ENCODE measurements at regions not wholly inside any gene's neighbourhood (a gene's known extent, or its start where the extent isn't known, plus 50 kb on each side); places are given as distances from the start of the nearest gene placed in this dataset.
A peak's percentile ranks its signal among the peaks of the same experiment; 100 is the strongest.

DNA sequence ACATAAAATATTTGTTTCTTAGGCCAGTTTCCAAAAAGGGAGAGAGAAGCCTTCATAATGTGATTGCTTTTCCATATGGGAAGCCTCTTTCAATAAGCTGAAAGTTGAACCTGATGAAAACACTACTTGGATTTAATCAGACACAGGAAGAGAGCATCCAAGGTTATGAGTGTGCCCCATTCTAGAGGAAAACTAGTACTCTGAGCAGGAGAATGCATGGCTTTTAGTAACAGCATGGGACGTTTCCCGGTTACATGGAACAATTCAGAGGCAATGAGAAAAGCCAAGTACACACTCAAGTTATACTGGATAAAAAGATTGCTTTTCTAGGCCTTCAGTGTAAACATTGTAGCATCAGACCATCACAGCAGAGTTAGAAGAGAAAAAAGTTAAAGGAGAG is 315.8 kb downstream of the ZNF516 start:
- DNase-seq, result no peak

DNA sequence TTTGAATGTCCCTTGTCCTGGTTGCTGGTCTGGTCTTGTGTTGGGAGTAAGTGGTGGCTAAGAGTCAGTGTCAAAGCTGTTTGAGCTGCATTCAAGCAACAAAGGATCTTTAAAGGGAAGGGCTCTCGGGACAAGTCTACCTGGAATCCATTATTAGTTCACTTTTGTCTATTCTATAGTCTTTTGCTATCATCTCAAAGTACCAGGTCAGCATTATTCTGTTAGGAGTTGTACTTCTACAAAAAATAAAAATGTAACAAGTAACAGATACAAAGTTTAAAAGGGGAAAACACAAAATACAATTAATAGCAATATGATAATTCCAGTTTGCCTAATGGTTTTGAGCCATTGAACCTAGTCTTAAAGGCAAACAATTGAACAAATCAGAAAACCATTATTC is 317.9 kb downstream of the ZNF516 start:
- no peak for DNase-seq

DNA sequence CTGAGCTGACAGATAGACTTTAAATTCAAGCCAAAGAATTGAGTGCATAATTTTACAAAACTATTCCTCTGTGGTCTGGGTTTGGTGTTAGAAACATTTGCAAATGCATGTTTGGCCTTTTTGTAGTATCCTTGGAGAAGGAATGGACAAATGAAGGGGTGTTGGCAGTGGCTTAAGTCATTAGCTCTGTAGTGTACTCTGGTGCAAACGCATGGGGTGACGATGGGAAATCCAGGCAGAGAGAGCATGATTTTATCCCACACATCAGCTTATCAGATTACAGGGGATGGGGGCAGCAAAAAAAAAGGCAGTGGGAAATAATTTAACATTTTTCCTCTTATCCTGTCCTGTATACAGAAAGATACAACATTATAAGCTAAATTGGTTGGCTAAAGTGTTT is 320.6 kb downstream of the ZNF516 start:
- DNase-seq, result no peak

DNA sequence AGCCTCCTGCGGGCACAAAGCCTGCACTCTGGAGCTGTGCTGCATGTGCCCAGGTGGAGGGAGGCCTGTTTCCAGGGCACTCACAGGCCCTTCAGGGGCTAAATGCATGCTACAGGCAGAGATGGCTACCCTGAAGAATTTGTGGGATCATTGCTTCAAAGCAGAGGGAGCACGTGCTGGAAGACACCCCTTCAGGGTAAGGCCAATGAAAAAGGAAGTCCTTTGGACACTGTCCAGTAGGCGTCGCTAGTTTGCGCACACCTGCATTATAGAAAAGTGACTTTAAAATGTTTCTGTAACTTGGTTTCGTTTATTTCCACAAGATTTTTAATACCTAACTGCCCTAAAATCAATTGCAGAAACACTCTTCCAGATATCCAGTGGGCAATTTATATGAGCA is 325.3 kb downstream of the ZNF516 start:
- DNase-seq, result peak; percentile 36

DNA sequence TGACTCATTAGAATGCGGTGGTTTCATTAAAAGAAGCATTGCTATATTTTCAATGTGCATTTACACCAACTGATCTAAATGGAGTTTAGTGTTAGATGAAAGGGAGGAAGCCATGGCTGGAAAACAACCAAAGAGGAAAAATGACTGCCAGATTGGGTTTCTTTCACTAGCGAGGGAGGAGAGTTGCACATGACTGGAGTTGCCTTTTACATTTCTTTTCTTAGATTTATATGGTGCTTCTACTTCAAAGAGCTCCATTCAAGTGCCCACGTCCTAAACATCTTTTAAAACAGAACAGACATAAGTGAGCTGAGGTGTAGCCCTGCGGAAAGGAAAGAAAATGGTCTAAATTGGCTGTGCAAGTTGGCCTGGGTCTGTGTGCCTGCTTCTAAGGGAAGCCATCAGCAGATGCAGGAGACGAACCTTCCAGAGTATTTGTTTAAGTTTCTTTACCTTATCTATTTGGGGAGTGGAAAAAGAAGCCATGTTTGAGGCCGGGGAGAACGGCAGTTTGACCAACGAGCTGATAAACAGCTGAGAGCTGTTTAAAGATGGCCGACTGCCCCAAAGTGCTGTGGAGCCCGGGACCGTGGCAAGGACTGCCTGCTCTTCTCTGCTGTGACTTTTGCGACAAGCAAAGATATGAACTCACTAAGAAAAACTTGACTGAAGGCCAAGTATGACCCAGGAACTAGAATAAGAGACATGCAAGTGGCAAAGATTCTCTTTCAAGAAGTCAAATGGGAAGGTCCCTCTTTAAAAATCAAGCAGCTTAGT is 327.0 kb downstream of the ZNF516 start:
- no peak for DNase-seq

DNA sequence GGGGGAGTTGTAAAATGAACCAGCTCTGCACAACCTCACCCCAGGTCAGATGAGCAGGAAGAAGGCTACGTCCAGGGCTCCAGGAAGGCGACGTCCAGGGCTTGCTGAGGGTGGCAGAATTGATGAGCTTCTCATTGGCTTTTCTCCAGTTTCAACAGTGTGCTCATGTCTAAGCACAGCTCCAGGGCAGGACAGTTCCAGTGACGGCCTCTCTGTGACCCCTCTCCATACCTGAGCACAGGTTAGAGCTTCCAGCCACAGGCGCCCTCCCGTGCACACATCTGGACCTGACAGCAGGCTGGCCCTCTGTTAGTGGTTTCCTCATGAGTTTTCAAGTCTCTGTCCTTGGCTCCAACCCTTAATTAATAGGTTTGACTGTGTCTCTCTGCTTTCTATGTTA is 327.6 kb downstream of the ZNF516 start:
- peak; percentile 59 for DNase-seq

DNA sequence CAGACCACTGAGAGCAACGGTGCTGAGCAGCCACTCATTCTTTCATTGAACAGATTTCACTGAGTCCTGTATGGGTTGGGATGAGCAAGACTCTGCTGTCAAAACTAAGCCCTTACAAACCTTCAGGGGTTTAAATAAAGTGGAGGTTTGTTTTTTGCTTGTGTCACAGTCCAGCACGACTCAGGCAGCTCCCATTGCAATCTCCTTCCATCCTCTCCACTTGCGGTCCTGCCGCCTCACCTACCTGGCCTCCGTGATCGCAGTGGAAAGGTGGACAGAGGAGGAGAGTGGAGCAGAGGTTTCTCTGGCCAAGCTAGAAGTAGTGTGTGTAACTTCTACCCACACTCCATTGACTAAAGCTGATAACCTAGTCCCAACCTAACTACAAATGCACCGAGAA is 332.2 kb downstream of the ZNF516 start:
- DNase-seq, result no peak

DNA sequence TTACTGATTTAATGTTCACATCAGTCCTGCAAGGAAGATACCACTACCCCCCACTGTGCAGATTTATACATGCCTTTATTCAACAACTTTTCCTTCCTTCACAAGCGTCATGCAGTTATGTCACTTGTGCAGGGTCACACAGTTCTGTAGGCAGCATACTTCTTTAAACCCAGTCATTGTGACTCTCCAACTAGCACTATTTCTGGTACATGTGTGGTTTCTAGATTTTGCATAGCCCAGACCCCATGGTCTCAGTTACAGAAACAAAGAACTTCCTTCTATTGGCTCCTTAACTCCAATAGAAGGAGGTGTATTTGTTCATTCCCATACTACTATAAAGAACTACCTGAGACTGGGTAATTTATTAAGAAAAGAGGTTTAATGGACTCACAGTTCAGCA is 333.1 kb downstream of the ZNF516 start:
- no peak for DNase-seq

DNA sequence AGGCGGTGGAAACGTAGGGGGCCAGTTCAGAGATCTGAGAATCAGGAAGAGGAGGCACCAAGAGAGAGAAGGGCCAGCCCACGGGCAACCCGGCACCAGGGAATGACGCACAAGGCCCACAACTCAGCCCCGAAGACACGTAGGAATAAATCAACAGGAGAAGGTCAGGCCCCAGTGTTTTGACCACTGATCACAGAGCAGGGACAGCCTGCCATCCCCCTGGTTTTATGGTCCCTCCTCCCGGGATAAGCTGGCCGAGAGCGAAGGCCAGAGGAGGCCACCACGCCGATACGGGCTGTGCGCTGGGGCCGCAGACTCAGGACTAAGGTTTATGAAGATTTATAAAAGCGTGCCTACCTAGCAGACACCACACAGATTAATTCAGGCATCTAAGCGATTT is 341.4 kb downstream of the ZNF516 start:
- no peak for DNase-seq

DNA sequence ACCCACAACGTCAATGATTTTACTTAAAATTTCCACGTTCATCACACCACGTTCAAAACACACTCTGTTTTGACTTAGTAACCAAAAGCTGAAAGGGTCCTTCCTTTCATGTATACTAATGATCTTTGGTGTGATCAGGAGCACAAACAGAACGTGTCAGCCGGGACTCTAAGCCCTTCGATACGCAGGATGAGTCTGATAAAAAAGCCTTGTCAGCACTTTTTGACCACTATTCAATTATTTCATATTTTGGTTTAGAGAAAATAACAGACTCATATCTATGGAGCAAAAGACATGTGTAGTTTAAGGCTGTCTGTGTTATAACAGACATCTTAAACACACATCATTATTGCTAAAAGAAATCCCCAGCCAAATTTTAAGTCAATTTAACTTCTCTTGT is 345.3 kb downstream of the ZNF516 start:
- DNase-seq, result no peak

DNA sequence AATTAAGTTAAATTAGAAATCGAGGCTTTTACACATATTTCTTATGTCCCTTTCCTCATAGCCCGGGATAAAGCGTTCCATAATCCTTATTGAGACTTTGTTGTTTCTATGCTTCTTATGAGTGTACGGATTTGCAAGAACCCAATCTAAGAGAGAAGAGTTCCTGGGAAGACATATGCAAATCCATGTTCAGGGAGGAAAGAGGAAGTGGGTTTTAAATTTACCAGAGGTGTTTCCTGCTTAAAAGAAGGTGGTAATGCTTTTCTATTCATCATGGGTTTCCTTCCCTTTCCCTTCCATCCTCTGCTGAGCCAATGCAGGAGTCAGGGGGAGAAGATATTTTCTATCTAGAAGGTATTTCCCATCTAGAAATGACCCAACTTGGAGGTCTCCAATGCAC is 345.8 kb downstream of the ZNF516 start:
- no peak for DNase-seq

DNA sequence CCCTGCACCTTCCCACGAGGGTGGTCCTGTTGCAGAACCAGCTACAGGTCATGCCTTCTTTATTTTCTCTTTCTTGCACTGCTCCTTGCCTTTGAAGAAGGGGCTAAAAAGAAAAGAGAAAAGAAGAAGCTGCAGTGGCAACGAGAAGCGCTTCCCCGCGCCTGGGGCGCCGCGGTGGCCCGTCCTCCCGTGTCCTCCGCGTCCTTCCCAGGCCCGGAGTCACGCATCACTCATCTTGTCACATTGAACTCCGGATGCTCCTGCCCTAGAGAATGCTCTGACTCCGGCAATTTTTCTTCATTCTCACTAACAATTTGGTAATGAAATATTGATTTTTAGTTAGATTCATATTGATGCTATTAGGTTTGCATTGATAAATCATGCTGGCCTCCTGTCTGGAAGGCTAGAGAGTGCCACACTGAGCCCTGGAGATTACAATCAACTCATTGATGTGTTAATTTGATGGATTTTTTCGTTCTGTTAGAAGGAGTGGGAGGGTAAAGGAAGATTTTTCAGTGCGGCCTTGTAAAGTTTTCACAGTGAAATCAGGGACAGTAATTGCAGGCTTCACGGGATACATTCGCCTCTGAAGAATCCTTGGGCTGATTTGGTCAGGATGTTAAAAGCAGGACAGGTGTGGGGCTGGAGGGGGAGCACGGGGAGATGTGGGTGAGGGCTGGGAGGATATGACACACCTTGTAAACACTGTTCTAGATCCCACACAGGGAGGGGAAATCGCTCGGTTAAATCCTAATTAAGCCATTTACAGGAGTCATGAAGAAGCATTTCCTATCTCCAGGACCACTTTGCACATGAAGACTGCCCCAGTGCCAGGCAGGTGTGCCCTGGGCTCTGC is 349.3 kb downstream of the ZNF516 start:
- peak; percentile 72 for DNase-seq

DNA sequence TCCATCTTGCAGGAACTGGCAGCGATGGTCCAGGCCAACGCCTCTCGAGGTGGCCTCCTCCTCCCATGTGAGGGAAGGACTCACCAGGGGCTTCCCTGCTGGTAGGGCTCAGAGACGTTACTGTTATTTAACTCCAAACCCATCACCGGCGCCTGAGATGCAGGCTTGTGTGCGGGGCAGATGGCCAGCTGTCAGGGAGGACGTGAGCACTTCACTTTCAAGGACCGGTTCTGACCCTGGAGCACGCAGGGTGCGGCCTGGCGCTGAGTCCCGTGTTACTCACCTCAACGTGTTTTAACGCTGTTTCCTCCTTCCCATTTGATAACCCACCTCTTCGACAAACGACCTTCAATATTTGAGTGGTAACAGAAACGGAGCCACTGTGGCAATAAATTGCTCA is 350.2 kb downstream of the ZNF516 start:
- no peak for DNase-seq

DNA sequence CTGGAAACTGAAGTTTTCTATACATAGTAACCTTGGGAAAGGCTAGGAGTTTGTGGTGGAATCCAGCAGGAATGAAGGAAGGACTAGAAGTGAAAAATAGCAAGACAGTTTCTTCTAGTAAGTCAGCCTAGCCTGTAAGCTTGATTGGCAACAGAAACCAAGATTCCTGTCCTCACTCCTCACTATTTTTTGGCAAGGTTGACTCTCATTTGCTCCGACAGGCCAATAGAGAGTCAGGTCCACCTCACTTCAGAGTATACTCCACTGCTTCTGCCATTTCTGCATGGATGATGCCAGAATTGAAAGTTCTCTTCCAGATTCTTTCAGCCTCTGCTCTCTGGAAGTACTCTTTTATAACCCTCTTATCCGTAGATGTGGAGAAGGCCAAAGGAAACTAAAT is 352.4 kb downstream of the ZNF516 start:
- no peak for DNase-seq

DNA sequence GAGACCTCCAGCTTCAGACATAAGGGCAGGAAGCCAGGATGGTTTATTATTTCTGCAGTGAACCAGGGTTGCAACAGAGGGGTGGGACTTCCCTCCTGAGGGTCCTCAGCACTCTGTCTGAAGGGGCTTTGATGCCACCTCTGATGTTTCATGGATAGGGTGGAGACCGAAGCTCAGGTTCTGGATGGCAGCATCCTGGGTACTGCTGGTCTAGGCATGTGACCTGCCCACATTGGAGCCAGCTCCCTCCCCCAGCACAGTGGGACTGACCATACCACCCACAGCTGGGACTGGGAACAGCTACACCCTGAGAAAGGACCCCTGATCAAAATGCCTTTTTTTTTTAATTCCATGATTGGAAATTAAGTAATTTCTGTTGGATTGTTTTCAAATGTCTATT is 355.2 kb downstream of the ZNF516 start:
- DNase-seq, result no peak

DNA sequence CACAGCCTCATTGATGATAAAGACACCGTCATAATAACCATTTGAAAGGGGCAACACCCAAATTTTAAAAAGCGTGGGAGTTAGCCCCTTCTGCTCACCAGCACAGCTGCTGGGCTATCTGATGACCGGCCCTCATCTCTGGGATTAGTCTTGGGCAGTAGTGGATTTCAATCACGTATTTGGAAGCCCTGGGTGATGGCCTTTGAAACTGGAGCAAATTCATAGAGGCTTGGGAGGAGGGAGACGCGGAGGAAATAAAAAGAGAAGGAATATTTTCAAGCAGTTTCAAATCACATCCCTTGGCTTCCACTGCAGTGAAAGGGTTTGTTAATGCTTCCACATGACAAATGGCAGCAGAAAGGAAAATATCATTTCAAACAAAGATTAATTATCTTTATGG is 357.8 kb downstream of the ZNF516 start:
- no peak for DNase-seq

DNA sequence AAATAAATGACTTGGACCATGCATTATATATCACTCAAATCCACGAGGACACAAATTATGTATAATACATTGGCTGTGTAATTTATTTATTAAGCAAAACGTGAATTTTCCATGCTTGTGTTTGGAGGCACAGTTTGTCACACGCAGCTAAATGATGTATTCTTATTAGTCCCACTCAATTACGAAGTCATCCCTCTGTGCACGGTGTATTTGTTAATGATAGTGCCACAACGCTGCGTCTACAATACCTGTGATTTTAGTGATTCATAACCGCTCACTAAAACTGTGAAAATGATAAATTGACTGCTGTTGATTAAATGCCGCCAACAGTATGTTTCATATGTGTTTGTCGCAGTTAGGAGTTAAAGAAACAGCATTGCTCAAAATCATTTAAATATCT is 358.3 kb downstream of the ZNF516 start:
- no peak for DNase-seq

DNA sequence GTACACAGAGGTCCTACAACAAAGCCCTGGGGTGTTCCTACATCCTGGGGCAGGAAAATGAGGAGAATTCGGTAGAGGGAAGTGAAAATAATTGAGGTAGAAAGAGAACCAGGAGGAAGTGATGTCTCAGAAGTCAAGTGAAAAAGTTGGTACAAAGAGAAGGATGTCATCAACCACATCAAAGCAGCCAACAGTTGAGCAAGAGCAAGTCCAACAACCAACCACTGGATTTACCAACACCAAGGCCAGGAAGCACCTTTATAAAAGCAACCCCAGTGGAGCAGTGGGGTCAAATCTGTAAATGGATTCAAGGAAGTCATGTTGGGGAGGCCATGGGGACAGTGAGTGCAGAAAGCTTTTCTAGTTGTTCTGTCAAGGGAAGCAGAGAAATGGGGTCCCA is 360.4 kb downstream of the ZNF516 start:
- no peak for DNase-seq

DNA sequence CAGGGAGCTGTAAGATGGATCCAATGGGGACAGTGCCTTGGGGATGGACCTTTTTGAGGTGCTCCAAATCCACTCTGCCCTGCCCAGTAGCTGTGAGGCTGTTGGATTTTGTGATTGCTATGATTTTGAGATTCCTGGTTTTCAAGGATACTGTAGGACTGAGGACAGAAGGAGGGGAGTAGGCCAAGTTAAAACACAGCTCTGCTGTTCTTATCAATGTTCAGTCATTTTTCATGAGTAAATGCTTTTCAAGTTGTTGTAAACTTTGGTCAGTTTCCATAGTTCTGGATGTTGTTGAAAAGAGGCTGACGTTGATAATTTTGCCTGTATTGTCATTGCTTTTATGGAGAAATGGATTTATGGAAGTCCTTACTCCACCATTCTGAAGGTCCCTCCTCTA is 361.2 kb downstream of the ZNF516 start:
- DNase-seq, result no peak

DNA sequence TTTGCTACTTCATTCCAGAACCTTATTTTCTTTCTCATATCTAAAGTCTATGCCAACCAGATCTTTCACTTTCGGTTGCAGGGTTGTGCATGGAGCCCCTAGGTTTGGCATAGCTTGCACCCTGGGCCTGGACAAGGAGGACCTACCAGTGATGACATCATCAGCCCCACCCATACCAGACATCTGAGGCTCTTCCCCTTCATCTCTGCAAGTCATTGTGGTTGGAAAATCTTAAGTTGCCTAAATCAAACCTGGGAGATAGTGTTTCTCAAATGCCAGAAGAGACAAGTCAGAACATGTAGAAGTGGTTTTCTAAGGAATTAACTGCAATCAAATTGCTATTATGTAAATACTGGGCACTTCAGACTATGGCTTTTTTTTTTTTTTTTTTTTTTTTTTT is 363.3 kb downstream of the ZNF516 start:
- DNase-seq, result no peak

DNA sequence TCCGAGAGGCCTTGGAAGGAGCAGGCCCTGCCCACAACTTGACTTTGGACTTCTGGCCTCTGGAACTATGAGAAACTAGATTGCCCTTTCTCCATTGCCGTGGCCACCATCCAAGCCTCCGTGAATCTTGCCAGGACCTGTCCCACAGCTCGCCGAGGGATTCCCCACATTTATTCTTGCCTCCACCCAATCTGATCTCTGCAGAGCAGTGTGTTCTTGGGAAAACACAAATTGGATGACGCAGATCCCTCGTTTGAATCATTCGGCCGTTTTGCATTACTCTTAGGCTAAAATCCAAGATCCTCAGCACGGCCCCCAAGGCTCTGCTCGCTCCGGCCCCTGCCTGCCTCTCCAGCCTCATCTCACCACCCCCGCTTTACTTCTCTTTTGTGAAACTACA is 364.2 kb downstream of the ZNF516 start:
- no peak for DNase-seq

DNA sequence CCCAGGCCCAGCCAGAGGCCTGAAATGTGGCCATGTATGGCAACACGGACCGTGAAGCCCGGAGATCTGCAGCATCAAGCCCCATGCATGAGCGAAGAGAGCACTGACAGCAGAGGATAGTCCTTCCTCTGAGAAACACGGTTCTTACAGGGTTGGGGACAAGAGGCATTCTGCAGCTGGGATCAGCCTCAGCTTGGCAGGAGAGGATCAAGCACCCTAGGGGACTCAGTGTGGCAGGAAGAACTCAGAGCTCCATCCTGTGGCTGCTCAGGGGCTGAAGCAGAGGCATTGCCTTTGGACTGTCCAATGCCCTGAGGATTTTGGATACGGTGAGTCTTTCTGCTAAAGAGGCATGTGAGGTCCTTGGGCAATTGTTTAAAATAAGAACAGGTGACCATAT is 368.7 kb downstream of the ZNF516 start:
- DNase-seq, result peak; percentile 42

DNA sequence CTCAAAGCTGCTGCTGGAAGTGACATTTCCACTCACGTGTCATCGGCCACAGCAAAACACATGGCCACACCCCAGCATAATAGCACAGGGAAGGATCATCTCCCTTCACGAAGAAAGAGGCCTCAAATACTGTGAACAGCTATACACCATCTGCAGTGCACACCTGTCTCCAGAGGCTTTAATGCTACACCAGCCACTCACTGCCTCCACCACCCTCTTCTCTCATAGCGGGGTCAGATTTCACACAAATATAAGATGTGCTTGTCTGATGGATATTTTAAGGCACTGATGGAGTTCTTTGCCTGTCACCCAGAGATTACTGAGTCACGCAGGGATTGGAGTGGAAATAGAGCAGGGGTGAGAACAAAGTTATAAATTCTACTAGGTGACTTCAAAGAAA is 374.0 kb downstream of the ZNF516 start:
- DNase-seq, result no peak

DNA sequence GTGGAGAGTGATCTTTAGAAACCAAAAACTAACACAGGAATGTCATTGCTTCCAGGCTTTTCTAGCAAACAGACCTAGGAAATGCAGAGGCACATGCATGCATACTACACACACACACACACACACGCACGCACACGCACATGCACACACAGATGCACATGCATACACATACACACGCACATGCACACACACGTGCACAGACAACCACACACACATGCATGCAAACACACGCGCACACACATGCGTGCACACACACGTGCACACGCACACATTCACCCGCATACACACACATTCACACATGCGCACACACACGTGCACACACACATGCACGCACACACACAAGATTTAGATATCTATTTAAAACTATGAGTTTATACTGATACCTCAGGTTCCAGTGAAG is 379.5 kb downstream of the ZNF516 start:
- no peak for DNase-seq

DNA sequence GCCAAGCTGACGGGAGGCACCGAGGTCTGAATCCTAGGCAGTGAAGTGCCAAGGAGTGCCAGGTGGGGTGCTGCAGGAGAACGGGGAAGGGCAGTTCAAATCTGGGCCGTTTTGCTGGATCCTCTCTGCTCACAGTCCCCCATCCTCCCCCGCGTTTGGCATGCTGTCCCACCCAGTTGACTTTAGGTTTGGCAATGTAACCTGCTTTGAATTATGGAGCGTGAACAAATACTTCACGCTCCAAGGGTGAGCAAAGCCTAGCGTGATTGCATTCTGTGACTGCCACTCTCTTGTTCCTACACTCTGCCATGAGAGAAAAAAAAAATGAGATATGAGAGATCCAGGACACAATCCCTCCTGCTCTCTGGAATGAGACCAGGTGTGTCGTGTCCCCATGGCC is 381.9 kb downstream of the ZNF516 start:
- no peak for DNase-seq
